ENCODE measurements at regions not wholly inside any gene's neighbourhood (a gene's known extent, or its start where the extent isn't known, plus 50 kb on each side); places are given as distances from the start of the nearest gene placed in this dataset.

- no peak overlapping the region for H3K4me3 Mint-ChIP-seq
- Histone ChIP-seq H3K9ac (no peak overlapping the region), H3K36me3 (no peaks in the 10 kb centered on the region), H3K4me2 (no peak overlapping the region), H3K79me2 (ENCODE audit: low read depth) (no peaks in the 10 kb centered on the region), H3K4me3 (no peak overlapping the region), H4K20me1 (ENCODE audit: low read depth) (no peaks in the 10 kb centered on the region), H3K9me3 (ENCODE audit: low read depth) (no peaks in the 10 kb centered on the region), H3F3A (ENCODE audit: low read depth) (no peaks in the 10 kb centered on the region), H2AFZ (replicated peaks) (no peak overlapping the region), H3K4me1 (no peaks in the 10 kb centered on the region), H3K27ac (no peak overlapping the region), H3K27me3 (no peaks in the 10 kb centered on the region)
- no peaks in the 10 kb centered on the region for H3K9me3 Mint-ChIP-seq
- no peaks in the 10 kb centered on the region for H3K36me3 Mint-ChIP-seq
- H3K27me3 Mint-ChIP-seq (ENCODE audit: insufficient read depth, low read depth), result no peaks in the 10 kb centered on the region
- peaks cover 26% of the 10 kb centered on the region for H3K4me1 Mint-ChIP-seq
- H3K27ac Mint-ChIP-seq, result no peak overlapping the region
- TF ChIP-seq EZH2phosphoT487 (IDR thresholded peaks at IDR 0.05) (no peak), EZH2 (IDR thresholded peaks at IDR 0.05) (no peak)
- TF ChIP-seq, protein P1, sequence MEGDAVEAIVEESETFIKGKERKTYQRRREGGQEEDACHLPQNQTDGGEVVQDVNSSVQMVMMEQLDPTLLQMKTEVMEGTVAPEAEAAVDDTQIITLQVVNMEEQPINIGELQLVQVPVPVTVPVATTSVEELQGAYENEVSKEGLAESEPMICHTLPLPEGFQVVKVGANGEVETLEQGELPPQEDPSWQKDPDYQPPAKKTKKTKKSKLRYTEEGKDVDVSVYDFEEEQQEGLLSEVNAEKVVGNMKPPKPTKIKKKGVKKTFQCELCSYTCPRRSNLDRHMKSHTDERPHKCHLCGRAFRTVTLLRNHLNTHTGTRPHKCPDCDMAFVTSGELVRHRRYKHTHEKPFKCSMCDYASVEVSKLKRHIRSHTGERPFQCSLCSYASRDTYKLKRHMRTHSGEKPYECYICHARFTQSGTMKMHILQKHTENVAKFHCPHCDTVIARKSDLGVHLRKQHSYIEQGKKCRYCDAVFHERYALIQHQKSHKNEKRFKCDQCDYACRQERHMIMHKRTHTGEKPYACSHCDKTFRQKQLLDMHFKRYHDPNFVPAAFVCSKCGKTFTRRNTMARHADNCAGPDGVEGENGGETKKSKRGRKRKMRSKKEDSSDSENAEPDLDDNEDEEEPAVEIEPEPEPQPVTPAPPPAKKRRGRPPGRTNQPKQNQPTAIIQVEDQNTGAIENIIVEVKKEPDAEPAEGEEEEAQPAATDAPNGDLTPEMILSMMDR (IDR thresholded peaks at IDR 0.05), result no peak
- DNase-seq (ENCODE audit: low spot score), result no peak
These were observed 348.4 kb upstream of the KLHL29 start for GRCh38 chr2:23036629-23037028.

DNA sequence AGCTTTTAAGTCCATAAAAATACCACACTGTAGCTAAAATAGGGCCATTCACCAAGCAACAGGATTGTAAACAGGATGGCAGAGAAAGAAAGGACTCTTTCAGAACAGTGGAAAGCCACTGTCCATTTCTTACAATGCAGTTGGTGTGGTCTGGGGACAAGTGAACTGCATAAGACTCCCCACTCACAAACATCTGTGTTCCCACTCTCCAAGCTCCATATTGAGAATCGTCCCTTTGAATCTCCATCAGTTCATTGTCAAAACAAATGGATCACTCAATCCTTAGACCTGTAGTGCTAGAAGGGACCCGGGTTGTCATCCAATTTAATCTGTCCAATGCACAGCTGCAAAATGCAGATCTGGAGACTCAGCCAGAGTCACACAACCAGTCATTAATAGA is 347.4 kb upstream of the KLHL29 start:
- Mint-ChIP-seq H3K9me3 (no peaks in the 10 kb centered on the region), H3K36me3 (no peaks in the 10 kb centered on the region), H3K27ac (no peak overlapping the region), H3K4me1 (peaks cover 29% of the 10 kb centered on the region), H3K4me3 (no peak overlapping the region), H3K27me3 (ENCODE audit: insufficient read depth, low read depth) (no peaks in the 10 kb centered on the region)
- no peaks in the 10 kb centered on the region for H3F3A ChIP-seq (ENCODE audit: low read depth)
- H3K4me2 ChIP-seq, result no peak overlapping the region
- no peaks in the 10 kb centered on the region for H3K4me1 ChIP-seq
- H4K20me1 ChIP-seq (ENCODE audit: low read depth), result no peaks in the 10 kb centered on the region
- TF ChIP-seq EZH2 (IDR thresholded peaks at IDR 0.05) (no peak), EZH2phosphoT487 (IDR thresholded peaks at IDR 0.05) (no peak)
- TF ChIP-seq, protein P1 (IDR thresholded peaks at IDR 0.05), result no peak
- no peaks in the 10 kb centered on the region for H3K9me3 ChIP-seq (ENCODE audit: low read depth)
- no peaks in the 10 kb centered on the region for H3K36me3 ChIP-seq
- DNase-seq (ENCODE audit: low spot score), result no peak
- no peak overlapping the region for H3K4me3 ChIP-seq
- H3K79me2 ChIP-seq (ENCODE audit: low read depth), result no peaks in the 10 kb centered on the region
- H3K27me3 ChIP-seq, result no peaks in the 10 kb centered on the region
- no peak overlapping the region for H2AFZ ChIP-seq (replicated peaks)
- no peak overlapping the region for H3K27ac ChIP-seq
- no peak overlapping the region for H3K9ac ChIP-seq

DNA sequence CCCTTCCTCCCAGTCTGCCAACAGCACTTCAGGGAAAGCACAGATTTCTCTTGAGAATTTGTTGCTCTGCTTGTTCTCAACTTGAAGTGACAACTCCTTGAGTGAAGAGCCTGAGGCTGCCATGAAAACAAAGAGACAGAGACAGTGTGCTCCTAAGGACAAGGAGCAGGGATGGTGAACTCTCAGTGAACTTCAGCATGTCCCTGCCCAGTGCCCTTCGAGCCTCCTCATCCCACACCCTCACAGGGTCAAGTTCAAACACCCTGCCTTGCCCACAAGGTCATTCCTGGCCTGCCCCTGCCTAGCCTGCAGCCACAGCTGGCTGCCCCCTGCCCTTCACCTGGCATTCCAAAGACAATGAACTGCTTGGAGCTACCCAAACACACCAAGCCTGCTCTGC is 343.5 kb upstream of the KLHL29 start:
- Histone ChIP-seq H3K36me3 (no peaks in the 10 kb centered on the region), H3K4me3 (no peak overlapping the region), H3K4me1 (no peaks in the 10 kb centered on the region), H3K79me2 (ENCODE audit: low read depth) (no peaks in the 10 kb centered on the region), H3K9me3 (ENCODE audit: low read depth) (no peaks in the 10 kb centered on the region), H3F3A (ENCODE audit: low read depth) (no peaks in the 10 kb centered on the region), H2AFZ (replicated peaks) (no peak overlapping the region), H3K4me2 (no peak overlapping the region), H3K27ac (no peak overlapping the region), H3K27me3 (no peaks in the 10 kb centered on the region), H4K20me1 (ENCODE audit: low read depth) (no peaks in the 10 kb centered on the region), H3K9ac (no peak overlapping the region)
- Mint-ChIP-seq H3K4me3 (no peak overlapping the region), H3K4me1 (peaks cover 13% of the 10 kb centered on the region), H3K36me3 (no peaks in the 10 kb centered on the region), H3K27ac (no peak overlapping the region), H3K9me3 (no peaks in the 10 kb centered on the region), H3K27me3 (ENCODE audit: insufficient read depth, low read depth) (no peaks in the 10 kb centered on the region)
- TF ChIP-seq, protein P1 (IDR thresholded peaks at IDR 0.05), result no peak
- TF ChIP-seq EZH2 (IDR thresholded peaks at IDR 0.05) (no peak), EZH2phosphoT487 (IDR thresholded peaks at IDR 0.05) (no peak)
- DNase-seq (ENCODE audit: low spot score), result no peak
